LNCAP (cell line): ENCODE measurements at regions not wholly inside any gene's neighbourhood (a gene's known extent, or its start where the extent isn't known, plus 50 kb on each side); places are given as distances from the start of the nearest gene placed in this dataset.

Experiments used
- TF ChIP-seq, protein P1 (sequence below): fragments of 450-650 bp; IDR thresholded peaks from 2 replicates; pipeline ENCODE4 v1.5.1; 2017; ENCODE audit warnings: mild to moderate bottlenecking

DNA sequence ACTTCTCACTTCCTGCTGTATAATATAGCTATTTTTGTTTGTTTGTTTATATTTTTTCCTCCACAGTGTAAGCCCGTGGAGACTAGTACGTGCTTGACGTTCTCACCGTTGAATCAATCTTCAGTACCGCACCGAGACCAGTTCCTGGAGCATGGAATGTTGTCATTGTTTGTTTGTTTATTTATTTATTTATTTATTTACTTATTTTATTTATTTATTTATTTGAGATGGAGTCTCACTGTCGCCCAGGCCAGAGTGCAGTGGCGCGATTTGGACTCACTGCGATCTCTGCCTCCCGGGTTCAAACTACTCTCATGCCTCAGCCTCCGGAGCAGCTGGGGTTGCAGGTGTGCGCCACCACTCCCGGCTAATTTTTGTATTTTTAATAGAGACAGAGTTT lies 506.6 kb upstream of the TMEM132C start:
- TF ChIP-seq, protein P1, sequence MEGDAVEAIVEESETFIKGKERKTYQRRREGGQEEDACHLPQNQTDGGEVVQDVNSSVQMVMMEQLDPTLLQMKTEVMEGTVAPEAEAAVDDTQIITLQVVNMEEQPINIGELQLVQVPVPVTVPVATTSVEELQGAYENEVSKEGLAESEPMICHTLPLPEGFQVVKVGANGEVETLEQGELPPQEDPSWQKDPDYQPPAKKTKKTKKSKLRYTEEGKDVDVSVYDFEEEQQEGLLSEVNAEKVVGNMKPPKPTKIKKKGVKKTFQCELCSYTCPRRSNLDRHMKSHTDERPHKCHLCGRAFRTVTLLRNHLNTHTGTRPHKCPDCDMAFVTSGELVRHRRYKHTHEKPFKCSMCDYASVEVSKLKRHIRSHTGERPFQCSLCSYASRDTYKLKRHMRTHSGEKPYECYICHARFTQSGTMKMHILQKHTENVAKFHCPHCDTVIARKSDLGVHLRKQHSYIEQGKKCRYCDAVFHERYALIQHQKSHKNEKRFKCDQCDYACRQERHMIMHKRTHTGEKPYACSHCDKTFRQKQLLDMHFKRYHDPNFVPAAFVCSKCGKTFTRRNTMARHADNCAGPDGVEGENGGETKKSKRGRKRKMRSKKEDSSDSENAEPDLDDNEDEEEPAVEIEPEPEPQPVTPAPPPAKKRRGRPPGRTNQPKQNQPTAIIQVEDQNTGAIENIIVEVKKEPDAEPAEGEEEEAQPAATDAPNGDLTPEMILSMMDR, result no peak

DNA sequence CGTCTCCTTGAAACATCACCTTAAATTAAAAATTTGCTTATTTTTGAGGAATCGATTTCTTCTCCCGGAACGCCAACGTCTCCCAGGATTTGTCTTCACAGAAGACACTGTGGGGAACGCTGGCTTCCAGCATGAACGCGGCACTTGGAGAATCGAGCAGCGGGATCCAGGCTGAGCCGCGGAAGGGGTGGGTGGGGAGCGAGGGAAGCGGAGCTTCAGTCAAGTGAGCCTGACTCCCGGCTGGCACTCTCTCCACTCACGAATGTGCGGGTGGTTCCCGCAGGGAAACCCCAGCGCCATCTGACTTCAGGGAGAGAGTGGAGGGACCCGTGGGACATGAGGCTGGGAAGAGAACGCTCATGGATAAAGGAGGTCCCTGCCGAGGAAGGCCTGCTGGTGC lies 506.0 kb upstream of the TMEM132C start:
- TF ChIP-seq, protein P1, result no peak

DNA sequence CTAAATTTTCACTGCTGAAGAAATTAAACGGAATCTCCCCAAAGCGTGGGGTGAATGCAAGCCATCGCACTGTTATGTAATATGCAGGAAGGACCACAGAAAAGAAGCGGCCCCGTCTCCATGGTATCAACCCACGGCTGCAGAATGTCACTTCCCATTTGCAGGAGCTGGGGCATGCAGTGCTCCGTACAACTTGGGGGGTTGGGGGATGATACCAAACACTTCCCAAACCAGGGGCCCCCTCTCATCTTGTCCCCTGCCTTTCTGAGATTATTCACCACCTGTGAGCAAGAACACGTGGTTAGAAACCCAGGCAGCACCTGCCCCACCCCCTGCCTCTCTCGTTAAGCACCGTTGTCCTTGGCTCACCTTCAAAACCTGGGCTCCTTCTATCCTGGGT lies 505.1 kb upstream of the TMEM132C start:
- TF ChIP-seq, protein P1, result no peak

DNA sequence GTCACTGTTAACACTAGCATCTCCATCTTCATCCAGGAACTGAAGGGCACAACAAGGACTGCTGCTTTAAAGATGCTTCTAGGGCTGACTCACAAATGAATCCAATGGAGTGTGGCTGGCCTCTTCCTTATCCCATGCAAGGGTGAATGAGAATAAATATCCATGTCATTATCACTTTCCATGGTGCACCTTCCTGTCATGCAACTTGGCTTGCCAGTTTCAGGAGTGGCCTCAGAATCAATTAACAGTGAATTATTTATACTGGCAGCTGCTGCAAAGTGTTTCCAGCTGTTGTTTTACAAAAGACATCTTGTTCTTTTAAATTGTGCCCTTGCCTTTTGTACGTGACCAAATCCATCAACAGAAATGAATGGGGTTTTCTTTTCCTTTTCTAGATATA lies 499.3 kb upstream of the TMEM132C start:
- TF ChIP-seq, protein P1, result no peak

DNA sequence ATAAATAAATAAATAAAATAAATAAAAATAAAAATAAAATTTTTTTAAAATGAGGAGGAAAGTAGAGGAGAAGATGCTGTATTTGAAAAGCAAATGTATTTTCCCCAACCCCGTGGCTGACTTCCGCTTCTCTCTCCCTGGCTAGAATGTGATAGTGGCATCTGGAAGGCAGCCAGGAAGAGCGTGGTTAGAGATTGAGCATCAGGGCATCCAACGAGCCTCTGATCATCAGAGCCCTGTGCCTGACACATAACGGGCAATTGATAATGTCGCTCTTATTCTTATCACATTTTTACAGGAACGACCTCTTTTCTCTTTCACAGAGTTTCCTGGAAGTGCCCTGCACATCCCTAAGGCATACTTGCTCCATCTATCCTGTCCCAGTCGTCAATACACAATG lies 496.9 kb upstream of the TMEM132C start:
- TF ChIP-seq, protein P1, result no peak

DNA sequence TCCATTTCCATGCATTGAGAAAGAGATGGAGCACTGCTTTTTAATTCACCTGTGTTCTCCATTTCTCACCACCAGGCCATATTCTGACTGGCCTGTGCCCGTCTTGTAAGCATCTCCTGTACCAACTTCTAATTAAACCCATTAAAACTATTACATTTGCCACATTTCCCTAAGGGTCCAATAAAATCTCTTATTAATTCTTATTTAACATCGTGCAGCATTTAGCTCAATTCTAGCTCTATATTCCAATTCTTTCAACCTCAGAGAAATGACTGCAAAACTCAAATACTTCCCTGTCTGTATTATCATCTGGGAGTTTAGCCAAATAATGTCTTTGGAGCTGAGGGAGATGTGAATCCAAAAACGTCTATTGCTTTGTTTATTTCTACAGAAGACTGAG lies 495.4 kb upstream of the TMEM132C start:
- TF ChIP-seq, protein P1, result no peak

DNA sequence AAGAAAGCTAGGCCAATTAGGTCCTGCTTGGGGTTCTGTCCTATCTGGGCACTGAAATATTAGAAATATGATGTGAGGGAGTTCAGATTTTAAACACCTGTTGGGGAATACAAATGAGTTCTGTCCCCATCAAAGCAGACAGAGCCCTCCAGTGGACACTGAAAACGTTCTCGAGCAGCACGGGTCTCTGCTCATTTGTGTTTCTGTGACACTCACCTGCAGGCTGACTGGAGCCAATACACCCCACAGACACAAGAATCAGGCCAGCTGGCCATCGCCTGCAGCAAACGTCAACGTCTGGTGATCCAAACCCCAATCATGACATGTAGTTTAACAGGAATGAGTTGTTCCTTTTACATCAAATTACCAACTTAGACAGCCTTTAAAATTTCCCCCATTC lies 493.4 kb upstream of the TMEM132C start:
- TF ChIP-seq, protein P1, result no peak

DNA sequence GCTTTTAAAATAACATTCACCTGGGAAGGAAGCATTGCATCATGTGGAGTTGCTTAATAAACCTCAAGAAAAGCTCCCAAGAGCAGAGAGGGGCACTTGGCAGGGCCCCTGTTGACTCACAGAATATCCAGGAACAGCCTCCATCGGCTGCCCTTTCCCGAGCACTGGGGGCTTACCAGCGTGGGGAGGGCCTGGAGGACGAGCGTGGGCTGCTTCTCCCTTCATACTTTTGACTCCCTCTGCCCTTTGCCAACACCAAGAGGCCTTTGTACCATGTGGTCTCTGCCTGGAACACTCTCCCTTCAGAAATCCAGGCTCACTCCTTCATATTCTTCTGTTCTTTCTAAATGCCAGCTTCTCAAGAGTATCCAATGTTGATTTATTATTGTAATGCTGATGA lies 492.1 kb upstream of the TMEM132C start:
- TF ChIP-seq, protein P1, result no peak
